Stimulated activated CD4-positive, alpha-beta T cell treated with anti-CD3 and anti-CD28 coated beads, Interleukin-4, amount 100 ng/mL, for 4 hours (primary cell): ENCODE measurements at regions not wholly inside any gene's neighbourhood (a gene's known extent, or its start where the extent isn't known, plus 50 kb on each side); places are given as distances from the start of the nearest gene placed in this dataset.
A peak's percentile ranks its signal among the peaks of the same experiment; 100 is the strongest.
"Not testable (repeated sequence)": the region's sequence is repeated elsewhere in the genome, so short reads cannot be mapped to it uniquely, and the experiment has no call there.

Source experiments
- DNase-seq, 2 experiments: peaks; one replicate each; pipeline ENCODE4 v3.0.0-alpha.2; 2020

GRCh38 chrX:1102786-1103185, 109.7 kb downstream of the CRLF2 start:
- DNase-seq = no peak

- not testable (repeated sequence) for DNase-seq
Measured at GRCh38 chrX:1102221-1102620, 110.2 kb downstream of the CRLF2 start.

DNA sequence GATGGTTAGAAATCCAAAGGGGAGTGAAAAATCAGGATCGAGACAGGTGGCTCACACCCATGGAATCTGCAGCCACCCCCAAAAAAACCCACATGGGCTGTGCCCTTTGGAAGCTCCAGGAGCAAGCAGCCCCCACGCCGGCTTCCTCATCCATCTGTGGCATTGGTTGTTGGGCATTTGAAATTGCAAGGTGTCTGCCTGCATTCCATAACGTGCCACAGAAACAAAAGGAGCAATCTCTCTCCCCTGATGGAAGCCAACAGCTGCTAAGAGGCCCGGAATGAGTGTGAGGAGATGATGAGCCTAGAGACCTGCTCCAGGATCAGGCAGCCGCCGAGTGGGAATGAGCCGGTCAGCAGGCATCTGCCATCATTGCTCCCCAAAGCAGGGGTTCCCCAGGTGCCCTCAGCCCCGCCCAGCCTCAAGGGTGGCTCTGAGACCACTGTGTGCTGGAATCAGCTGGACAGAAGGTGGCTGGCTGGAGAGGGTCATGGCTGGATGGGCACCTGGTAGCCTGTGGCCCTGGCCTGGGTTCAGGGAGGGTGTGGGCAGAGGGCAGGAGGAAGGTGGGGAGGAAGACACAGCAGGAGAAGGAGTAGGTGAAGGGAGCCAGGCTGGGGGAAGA, 113.2 kb downstream of the CRLF2 start:
- no peak for DNase-seq

- DNase-seq = no peak
Measured at GRCh38 chrX:1097328-1097727, 115.1 kb downstream of the CRLF2 start.

DNA sequence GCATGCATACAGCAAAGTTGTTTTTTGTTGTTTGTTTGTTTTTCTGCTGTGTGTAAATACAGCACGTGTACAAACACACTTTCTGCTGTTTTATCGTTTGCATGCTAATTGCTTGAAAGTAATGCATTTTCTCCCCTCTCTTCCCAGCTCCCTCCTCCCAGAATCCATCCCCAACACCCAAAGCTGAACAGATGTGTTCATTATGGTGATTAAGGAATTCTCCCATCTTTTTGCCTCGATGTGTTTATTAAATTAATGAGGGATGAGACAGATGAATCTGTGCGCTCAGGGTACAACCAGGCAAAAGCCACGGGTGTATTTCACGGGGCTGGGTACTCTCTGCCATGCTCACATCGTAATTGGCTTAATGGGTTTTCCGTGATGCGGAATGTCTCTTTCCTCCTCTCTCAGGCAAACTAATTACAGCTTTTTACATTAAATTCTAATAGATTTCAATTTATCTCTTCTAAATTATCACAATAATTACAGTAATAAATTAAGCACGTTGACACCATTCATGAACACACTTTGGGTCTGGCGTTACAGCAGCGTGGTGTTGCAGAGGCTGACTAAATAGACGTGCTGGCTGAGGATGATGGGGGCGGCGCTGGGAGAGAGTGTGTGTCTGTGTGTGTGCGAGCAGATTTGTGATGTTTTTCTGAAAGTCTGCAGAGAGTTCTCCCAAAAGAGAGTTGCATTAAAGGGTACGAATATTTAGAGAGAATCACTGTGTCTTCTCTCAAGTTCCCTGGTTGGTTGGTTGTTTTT, 117.7 kb downstream of the CRLF2 start:
- no peak for DNase-seq

DNA sequence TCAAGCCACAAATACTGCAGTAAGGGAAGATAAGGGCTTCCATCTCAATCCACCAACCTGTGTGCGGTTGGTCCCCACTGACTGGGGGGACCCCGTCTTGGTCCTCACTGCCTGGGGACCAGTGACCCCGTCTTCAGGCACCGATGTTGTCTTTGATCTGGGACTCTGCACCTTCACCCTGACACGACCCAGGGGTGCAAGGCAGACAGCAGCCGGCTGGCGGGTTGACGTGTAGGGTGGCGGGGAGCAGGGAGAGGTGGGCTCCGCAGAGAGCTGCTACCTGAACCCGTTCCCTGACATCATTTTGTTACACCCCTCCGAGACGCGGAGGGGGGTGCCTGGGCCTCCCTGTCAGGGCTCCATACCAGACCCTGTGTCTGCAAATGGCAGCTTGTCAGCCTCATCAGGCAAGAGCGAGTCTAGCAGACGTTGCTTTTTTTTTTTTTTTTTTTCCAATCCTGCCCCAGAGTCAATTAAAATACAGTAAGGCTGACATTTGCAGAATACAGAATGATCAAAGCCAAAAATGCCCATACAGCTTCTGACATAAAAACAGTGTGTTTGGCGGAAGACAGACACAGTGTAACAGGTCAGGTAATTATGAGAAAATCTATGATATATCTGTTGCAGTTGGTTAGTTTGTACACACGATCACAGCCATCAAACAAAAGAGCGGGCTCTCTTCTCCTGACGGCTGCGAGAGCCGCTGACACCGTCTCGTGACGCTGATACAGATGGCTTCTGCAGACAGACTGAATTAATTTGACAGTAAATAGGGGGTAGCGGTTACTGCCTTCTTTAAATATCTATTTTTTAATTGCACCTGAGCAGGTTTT, 118.6 kb downstream of the CRLF2 start:
- DNase-seq = no peak

GRCh38 chrX:1093121-1093520, 119.3 kb downstream of the CRLF2 start:
- peak; percentile 18 to 59 for DNase-seq

DNA sequence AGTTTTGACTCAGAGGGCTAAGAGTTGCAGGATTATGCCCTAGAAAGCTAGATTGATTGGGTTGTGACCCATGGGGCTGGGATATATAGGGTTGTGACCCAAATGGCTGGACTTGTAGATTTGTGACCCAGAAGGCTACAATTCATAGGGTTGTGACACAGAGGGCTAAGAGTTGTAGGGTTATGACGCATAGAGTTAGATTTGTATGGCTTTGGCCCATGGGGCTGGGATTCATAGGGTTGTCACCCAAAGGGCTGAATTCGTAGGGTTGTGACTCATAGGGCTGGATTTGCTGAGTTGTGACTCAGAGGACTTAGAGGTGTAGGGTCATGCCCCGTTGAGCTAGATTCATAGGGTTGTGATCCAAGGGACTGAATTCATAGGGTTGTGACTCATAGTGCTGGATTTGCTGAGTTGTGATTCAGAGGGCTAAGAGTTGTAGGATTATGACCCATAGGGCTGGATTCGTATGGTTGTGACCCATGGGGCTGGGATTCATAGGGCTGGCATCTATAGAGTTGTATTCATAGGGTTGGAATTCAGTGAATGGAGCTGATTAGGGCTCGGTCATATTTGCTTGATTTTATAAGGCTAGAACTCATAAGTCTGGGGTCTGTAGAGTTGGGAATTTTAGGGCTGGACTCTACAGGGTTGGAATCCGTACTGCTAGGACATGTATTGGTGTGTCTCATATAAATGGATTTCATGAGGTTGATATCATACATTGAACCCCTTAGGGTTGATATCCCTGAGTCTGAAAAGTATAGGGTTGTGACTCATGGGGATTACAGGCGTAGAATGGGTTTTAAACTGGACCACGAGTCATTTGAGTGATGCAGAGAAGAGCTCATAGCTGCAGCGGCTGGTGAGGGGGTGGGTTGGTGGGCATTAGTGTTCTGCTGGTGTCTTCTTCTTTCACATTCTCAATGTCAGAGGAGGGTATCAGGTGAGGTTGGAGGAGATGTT, 125.7 kb downstream of the CRLF2 start:
- DNase-seq = no peak

GRCh38 chrX:1085871-1086270, 126.6 kb downstream of the CRLF2 start:
- DNase-seq = not testable (repeated sequence)

DNA sequence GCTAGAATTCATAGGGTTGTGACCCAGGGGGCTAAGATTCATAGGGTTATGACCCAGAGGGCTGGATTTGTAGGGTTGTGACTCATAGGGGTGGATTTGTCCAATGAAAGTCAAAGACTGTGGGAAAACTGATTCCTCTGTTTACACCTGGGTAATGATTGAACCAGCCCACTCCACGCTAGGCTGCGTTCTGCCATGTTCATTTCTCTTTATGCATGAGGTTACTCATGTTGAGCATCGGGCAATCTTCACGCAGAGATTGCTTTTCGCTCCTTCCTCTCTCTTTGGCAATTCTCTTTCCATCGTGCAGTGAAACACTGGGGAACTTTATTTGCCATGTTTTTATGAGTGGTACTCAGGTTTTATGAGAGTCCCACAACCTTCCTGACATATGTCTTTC, 127.8 kb downstream of the CRLF2 start:
- no peak for DNase-seq

DNA sequence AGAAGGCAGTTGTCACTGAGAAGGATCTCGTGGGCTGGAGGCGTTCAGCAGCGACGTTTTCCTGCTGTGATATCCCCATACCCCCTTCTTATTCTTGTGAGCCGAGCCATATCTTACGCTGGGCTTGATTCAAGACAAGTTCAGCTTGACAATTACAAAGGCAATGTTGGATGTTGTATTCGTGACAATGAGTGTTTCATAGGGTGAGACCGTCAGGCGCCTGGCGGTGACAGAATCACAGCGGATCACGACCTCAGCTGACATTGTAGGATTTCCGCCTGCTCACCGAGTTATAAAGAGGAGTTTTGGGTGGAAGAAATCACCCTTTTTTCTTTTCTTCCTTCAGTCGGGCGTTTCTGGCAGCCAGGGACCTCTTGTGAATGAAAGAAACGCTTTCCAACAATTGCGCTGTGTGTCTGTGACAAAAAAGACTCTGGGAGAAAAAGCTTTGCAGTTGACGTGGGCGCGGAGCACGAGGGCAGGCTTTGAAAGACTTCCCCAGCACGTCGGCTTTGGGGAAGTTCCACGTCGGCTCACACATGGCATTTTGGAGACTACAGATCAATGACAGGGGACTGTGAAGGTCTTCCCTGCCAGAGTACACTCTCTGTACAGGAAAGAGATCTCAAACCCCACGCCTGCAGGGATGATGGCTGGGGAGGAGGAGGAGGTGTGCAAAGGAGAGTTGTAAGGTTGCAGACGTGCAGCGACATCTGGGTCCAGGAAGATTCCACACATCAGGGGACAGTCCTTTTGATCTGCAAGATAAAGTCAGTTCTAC, 135.4 kb downstream of the CRLF2 start:
- DNase-seq = no peak

DNA sequence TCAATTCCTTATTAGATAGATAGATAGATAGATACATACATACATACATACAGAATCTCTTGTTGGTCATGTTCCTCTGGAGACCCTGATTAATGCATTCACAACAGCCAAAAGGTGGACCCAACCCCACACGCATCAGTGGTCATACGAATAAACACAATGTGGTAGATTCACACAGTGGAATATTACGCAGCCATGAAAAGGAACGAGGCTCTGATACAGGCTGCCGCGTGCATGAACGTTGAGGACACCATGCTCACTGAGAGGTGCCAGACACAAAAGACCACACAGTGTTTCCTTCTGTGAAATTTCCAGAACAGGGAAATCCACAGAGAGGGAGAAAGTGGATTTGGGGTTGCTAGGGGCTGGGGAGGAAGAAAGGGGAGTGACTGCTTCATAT, 136.7 kb downstream of the CRLF2 start:
- no peak for DNase-seq

DNA sequence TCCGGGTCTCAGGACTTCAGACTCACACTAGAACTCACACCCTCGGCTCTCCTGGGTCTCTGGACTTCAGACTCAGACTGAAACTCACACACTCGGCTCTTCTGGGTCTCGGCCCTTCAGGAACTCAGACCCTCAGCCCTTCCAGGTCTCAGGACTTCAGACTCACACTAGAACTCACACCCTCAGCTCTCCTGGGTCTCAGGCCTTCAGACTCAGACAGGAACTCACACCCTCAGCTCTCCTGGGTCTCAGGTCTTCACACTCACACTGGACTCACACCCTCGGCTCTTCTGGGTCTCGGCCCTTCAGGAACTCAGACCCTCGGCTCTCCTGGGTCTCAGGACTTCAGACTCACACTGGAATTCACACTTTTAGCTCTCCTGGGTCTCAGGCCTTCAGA, 137.3 kb downstream of the CRLF2 start:
- DNase-seq = no peak

GRCh38 chrX:1074755-1075154, 137.7 kb downstream of the CRLF2 start:
- DNase-seq = no peak

- no peak for DNase-seq
Measured at GRCh38 chrX:1074172-1074571, 138.3 kb downstream of the CRLF2 start.

GRCh38 chrX:1072637-1073377, 139.6 kb downstream of the CRLF2 start:
- DNase-seq = no peak

- DNase-seq = no peak
Measured at GRCh38 chrX:1071351-1071750, 141.1 kb downstream of the CRLF2 start.

DNA sequence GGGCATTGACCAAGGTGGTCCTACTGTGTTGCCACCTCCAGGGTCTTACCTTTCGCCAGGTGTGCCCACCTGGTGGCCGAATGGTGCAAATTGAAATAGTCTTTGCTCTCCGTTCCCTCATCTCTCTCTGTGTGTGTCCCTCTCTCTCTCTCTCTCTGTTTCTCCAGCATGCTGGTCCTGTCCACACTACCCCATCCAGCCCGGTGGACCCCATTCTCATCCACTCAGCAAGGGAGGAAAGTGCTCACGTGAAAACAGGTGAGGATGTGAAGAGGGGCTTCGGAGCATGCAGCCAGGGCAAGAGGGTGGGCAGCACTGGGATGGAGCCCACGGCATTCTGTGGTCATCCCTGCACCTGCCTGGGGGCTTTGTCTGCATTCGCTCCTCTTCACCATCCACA, 150.1 kb downstream of the CRLF2 start:
- DNase-seq = no peak

DNA sequence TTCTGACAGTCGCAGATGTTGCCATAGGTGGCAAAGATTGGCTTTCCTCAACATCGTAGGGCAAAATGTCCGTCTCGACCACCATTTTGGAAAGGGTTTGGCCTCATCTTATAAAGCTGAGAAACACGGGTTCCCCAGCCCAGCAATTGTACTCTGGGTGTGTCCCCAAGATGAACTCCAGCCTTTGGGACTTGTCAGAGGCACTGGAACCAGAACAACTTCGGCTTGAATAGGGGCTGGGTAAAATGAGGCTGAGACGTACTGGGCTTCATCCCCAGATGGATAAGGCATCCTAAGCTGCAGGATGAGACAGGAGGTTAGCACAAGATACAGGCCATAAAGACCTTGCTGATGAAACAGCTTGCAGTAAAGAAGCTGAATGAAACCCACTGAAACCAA, 151.9 kb downstream of the CRLF2 start:
- no peak for DNase-seq

DNA sequence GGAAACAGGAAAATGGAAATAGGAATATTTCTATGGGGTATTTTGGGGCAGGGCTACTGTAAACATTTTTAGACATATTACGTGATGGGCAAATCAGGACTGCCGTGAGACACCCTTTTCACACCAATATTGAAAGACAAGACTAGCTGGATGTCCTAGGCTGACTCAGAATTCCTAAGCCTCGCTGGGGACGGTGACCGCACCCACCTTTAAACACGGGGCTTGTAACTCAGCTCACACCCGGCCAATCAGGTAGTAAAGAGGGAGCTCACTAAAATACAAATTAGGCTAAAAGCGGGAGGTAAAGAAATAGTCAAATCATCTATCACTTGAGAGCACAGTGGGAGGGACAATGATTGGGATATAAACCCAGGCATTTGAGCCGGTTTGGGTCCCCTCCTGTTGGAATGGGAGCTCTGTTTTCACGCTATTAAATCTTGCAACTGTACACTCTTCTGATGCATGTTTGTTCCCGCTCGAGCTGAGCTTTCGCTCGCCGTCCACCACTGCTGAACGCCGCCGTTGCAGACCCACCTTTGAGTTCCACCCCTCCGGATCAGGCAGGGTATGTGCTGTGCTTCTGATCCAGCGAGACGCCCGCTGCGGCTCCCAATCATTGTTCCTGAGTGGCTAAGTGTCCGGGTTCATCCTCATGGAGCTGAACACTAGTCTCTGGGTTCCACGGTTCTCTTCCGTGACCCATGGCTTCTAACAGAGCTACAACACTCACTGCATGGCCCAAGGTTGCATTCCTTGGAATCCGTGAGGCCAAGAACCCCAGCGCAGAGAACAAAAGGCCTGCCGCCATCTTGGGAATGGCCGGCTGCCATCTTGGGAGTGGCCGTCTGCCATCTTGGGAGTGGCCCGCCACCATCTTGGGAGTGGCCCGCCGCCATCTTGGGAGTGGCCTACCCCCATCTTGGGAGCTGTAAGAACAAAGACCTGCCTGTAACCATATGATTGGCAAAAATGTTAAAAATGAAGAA, 152.6 kb downstream of the CRLF2 start:
- DNase-seq = no peak
